ENCODE measurements at regions not wholly inside any gene's neighbourhood (a gene's known extent, or its start where the extent isn't known, plus 50 kb on each side); places are given as distances from the start of the nearest gene placed in this dataset.
"Not testable (repeated sequence)": the region's sequence is repeated elsewhere in the genome, so short reads cannot be mapped to it uniquely, and the experiment has no call there.

DNA sequence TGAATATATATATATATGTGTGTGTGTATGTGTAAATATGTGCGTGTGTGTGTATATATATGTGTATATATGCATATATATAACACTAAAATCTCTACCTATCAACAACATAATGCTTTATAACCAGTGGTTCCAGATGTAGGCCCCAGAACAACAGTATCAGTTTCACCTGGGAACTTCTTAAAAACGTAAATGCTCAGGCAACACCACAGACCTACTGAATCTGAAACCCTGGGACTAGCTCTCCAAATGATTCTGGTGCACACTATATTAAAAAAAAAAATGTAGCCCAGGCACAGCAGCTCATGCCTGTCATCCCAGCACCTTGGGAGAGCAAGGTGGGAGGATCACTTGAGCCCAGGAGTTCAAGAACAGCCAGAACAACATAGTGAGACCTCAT, 67.1 kb upstream of the ZSCAN2 start:
- FAIRE-seq; DNase-seq (ENCODE audit: low read depth in 1 of 2, low spot score in 2 of 2): not testable (repeated sequence)
- WGBS, 2 experiments (ENCODE audit: extremely low coverage in 1 of 2, insufficient coverage in 1 of 2, insufficient read length in 1 of 2, insufficient replicate concordance in 2 of 2, low coverage in 1 of 2, low lambda C conversion rate in 2 of 2, missing lambda C conversion rate in 1 of 2), result 79% methylated on average over 2 of the region's 2 CpGs; no CpG with 5 or more reads in 1 of the 2 experiments

DNA sequence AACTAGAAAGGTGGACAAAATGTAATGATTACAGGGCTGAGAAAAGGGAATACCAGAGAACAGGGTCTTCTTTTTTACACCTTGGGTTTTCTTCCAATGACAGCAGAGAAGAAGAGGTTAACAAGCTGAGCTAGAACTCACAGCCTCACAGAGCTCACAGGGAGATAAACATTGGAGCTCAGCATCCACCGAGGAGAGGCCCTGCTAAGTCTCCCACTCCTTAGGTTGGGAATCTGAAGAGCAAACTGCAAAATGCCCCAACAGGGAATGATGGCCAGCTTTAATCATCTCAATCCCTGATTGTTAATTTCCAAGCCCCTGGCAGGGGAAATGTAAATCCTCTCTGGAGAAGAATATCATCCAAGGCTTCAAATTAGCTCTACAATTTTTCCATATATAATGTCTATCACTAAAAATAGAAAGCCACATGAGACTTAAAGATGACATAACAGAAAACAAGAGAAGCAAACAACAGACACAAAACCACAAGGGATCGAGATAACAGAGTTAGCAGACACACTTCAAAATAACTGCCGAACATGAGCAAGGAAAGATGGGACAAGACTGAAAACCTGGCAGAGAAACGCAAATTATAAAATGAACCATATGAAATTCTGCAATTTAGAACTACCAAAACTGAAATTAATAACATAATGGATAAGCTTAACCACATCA, 66.1 kb upstream of the ZSCAN2 start:
- 88% methylated on average over 4 of the region's 4 CpGs; no CpG with 5 or more reads in 1 of the 2 experiments for WGBS, 2 experiments (ENCODE audit: extremely low coverage in 1 of 2, insufficient coverage in 1 of 2, insufficient read length in 1 of 2, insufficient replicate concordance in 2 of 2, low coverage in 1 of 2, low lambda C conversion rate in 2 of 2, missing lambda C conversion rate in 1 of 2)
- H3K4me1 ChIP-seq (replicated peaks in 1 of 4; ENCODE audit: control insufficient read depth in 3 of 4, insufficient read depth in 4 of 4, low read length in 3 of 4); H3K9me3 ChIP-seq (ENCODE audit: insufficient read depth in 2 of 2, low read depth in 1 of 2, low read length in 1 of 2); H3K4ac ChIP-seq (replicated peaks; ENCODE audit: insufficient read length, low read depth, low read length); H3K4me3 ChIP-seq (ENCODE audit: extremely low read depth in 1 of 4, insufficient read depth in 2 of 4, low read depth in 3 of 4, low read length in 4 of 4); H2BK5ac ChIP-seq (ENCODE audit: low read depth, low read length); DNase-seq (ENCODE audit: low read depth in 1 of 2, low spot score in 2 of 2); H4K20me1 ChIP-seq (replicated peaks in 1 of 2; ENCODE audit: control insufficient read depth in 1 of 2, insufficient read depth in 2 of 2, low read length in 2 of 2); H2AK5ac ChIP-seq (ENCODE audit: low read depth, low read length); H2BK12ac ChIP-seq (ENCODE audit: low read depth, low read length); H3K23me2 ChIP-seq (ENCODE audit: low read depth, low read length); H3K14ac ChIP-seq (ENCODE audit: insufficient read length); H2BK15ac ChIP-seq (ENCODE audit: low read length); H4K8ac ChIP-seq (ENCODE audit: extremely low read depth, insufficient read depth, low read length); H2BK120ac ChIP-seq (replicated peaks; ENCODE audit: low read depth, low read length); H3K18ac ChIP-seq (ENCODE audit: extremely low read depth, low read length); H2AFZ ChIP-seq (ENCODE audit: low read length); H2BK20ac ChIP-seq (ENCODE audit: low read length); H3K79me1 ChIP-seq (ENCODE audit: low read depth, low read length); H3K23ac ChIP-seq (ENCODE audit: insufficient read length); POLR2A ChIA-PET (ENCODE audit: partially characterized antibody); H3K27me3 ChIP-seq (replicated peaks in 1 of 4; ENCODE audit: control insufficient read depth in 3 of 4, extremely low read depth in 1 of 4, insufficient read depth in 3 of 4, low read length in 3 of 4); FAIRE-seq; H3K4me2 ChIP-seq (ENCODE audit: insufficient read depth in 1 of 2, low read depth in 2 of 2, low read length in 2 of 2); H4K91ac ChIP-seq (replicated peaks; ENCODE audit: insufficient read length, low read length); H3K27ac ChIP-seq (ENCODE audit: low read depth, low read length); H3K56ac ChIP-seq (replicated peaks; ENCODE audit: insufficient read length, low read depth, low read length); H3K36me3 ChIP-seq (ENCODE audit: control insufficient read depth in 2 of 4, insufficient read depth in 4 of 4, low read length in 3 of 4); H3K79me2 ChIP-seq (ENCODE audit: control insufficient read depth in 1 of 2, insufficient read depth in 2 of 2, low read length in 2 of 2); CTCF ChIA-PET (ENCODE audit: partially characterized antibody); H4K5ac ChIP-seq (ENCODE audit: insufficient read length, low read depth, low read length); H3K9ac ChIP-seq (replicated peaks in 1 of 4; ENCODE audit: extremely low read depth in 1 of 4, low read depth in 3 of 4, low read length in 3 of 4): not testable (repeated sequence)

More for the DNA sequence above, 67.1 kb upstream of the ZSCAN2 start:
- not testable (repeated sequence) for H4K91ac ChIP-seq (replicated peaks; ENCODE audit: insufficient read length, low read length); H3K4me3 ChIP-seq (ENCODE audit: extremely low read depth in 1 of 4, insufficient read depth in 2 of 4, low read depth in 3 of 4, low read length in 4 of 4); H2BK20ac ChIP-seq (ENCODE audit: low read length); H3K23ac ChIP-seq (ENCODE audit: insufficient read length); H3K18ac ChIP-seq (ENCODE audit: extremely low read depth, low read length); H3K9ac ChIP-seq (replicated peaks in 1 of 4; ENCODE audit: extremely low read depth in 1 of 4, low read depth in 3 of 4, low read length in 3 of 4); H4K20me1 ChIP-seq (replicated peaks in 1 of 2; ENCODE audit: control insufficient read depth in 1 of 2, insufficient read depth in 2 of 2, low read length in 2 of 2); H2BK12ac ChIP-seq (ENCODE audit: low read depth, low read length); H2AK5ac ChIP-seq (ENCODE audit: low read depth, low read length); H3K4ac ChIP-seq (replicated peaks; ENCODE audit: insufficient read length, low read depth, low read length); H3K56ac ChIP-seq (replicated peaks; ENCODE audit: insufficient read length, low read depth, low read length); H3K27me3 ChIP-seq (replicated peaks in 1 of 4; ENCODE audit: control insufficient read depth in 3 of 4, extremely low read depth in 1 of 4, insufficient read depth in 3 of 4, low read length in 3 of 4); H3K79me1 ChIP-seq (ENCODE audit: low read depth, low read length); H3K27ac ChIP-seq (ENCODE audit: low read depth, low read length); H3K36me3 ChIP-seq (ENCODE audit: control insufficient read depth in 2 of 4, insufficient read depth in 4 of 4, low read length in 3 of 4); H2AFZ ChIP-seq (ENCODE audit: low read length); H3K4me1 ChIP-seq (replicated peaks in 1 of 4; ENCODE audit: control insufficient read depth in 3 of 4, insufficient read depth in 4 of 4, low read length in 3 of 4); H4K5ac ChIP-seq (ENCODE audit: insufficient read length, low read depth, low read length); H3K9me3 ChIP-seq (ENCODE audit: insufficient read depth in 2 of 2, low read depth in 1 of 2, low read length in 1 of 2); H2BK120ac ChIP-seq (replicated peaks; ENCODE audit: low read depth, low read length); H3K23me2 ChIP-seq (ENCODE audit: low read depth, low read length); H2BK15ac ChIP-seq (ENCODE audit: low read length); H3K4me2 ChIP-seq (ENCODE audit: insufficient read depth in 1 of 2, low read depth in 2 of 2, low read length in 2 of 2); H2BK5ac ChIP-seq (ENCODE audit: low read depth, low read length); H3K14ac ChIP-seq (ENCODE audit: insufficient read length); H4K8ac ChIP-seq (ENCODE audit: extremely low read depth, insufficient read depth, low read length); H3K79me2 ChIP-seq (ENCODE audit: control insufficient read depth in 1 of 2, insufficient read depth in 2 of 2, low read length in 2 of 2)
- CTCF ChIA-PET (ENCODE audit: partially characterized antibody), result interaction anchor here (1.4 kb wide), 1 partner anchor 37 kb away, joined by 3 read pairs; no protein-coding TSS in a partner anchor
- POLR2A ChIA-PET (ENCODE audit: partially characterized antibody), result interaction anchor here (0.7 kb wide), 1 partner anchor 80 kb away, joined by 3 read pairs; no protein-coding TSS in a partner anchor

Measured in H1 (cell line).